GM18507 (cell line): ENCODE measurements at regions not wholly inside any gene's neighbourhood (a gene's known extent, or its start where the extent isn't known, plus 50 kb on each side); places are given as distances from the start of the nearest gene placed in this dataset.

ENCODE experiments used
- DNase-seq: peaks from one replicate; pipeline ENCODE4 v3.0.0; 2011; ENCODE audit warnings: low read depth; ENCODE audit not compliant: insufficient read length; ENCODE audit errors: extremely low spot score
- FAIRE-seq: peaks from 2 replicates; lab custom pipeline; 2011; peaks lifted over from hg19 to GRCh38; lab: Jason Lieb, UNC

- FAIRE-seq (no peak), DNase-seq (no peak)
Observed at GRCh38 chr3:69542089-69542804, 156.4 kb upstream of the FRMD4B start.

GRCh38 chr3:69541711-69542088 is 155.8 kb upstream of the FRMD4B start:
- DNase-seq, result no peak
- FAIRE-seq, result no peak

- no peak for DNase-seq
- no peak for FAIRE-seq
Observed at GRCh38 chr3:69540706-69541581, 155.1 kb upstream of the FRMD4B start.

- DNase-seq (no peak), FAIRE-seq (no peak)
Observed at GRCh38 chr3:69539134-69539533, 153.2 kb upstream of the FRMD4B start.

- FAIRE-seq, result no peak
Observed at GRCh38 chr3:69538281-69538680, 152.4 kb upstream of the FRMD4B start.

GRCh38 chr3:69536306-69537020 is 150.6 kb upstream of the FRMD4B start:
- DNase-seq, result no peak
- FAIRE-seq, result no peak

More at GRCh38 chr3:69538281-69538680, 152.4 kb upstream of the FRMD4B start:
- no peak for DNase-seq

- DNase-seq (no peak), FAIRE-seq (no peak)
Observed at GRCh38 chr3:69535613-69536012, 149.7 kb upstream of the FRMD4B start.

GRCh38 chr3:69532547-69533224 is 146.8 kb upstream of the FRMD4B start:
- no peak for FAIRE-seq
- DNase-seq, result no peak

GRCh38 chr3:69531576-69532546 is 146.0 kb upstream of the FRMD4B start:
- no peak for FAIRE-seq
- no peak for DNase-seq

GRCh38 chr3:69530554-69530953 is 144.7 kb upstream of the FRMD4B start:
- no peak for DNase-seq
- FAIRE-seq, result no peak

- DNase-seq (no peak), FAIRE-seq (no peak)
Observed at GRCh38 chr3:69527498-69527897, 141.6 kb upstream of the FRMD4B start.

GRCh38 chr3:69524816-69525215 is 138.9 kb upstream of the FRMD4B start:
- DNase-seq, result no peak
- FAIRE-seq, result no peak

GRCh38 chr3:69521286-69521685 is 135.4 kb upstream of the FRMD4B start:
- no peak for FAIRE-seq
- DNase-seq, result no peak

GRCh38 chr3:69511361-69511760 is 125.5 kb upstream of the FRMD4B start:
- FAIRE-seq, result no peak
- no peak for DNase-seq

- DNase-seq, result no peak
- no peak for FAIRE-seq
Observed at GRCh38 chr3:69510481-69511030, 124.7 kb upstream of the FRMD4B start.

GRCh38 chr3:69509288-69509687 is 123.4 kb upstream of the FRMD4B start:
- DNase-seq, result no peak
- no peak for FAIRE-seq

GRCh38 chr3:69505770-69506407 is 120.0 kb upstream of the FRMD4B start:
- DNase-seq, result no peak
- no peak for FAIRE-seq

- DNase-seq, result no peak
- FAIRE-seq, result no peak
Observed at GRCh38 chr3:69504232-69504631, 118.3 kb upstream of the FRMD4B start.
